H1 (cell line): ENCODE measurements at regions not wholly inside any gene's neighbourhood (a gene's known extent, or its start where the extent isn't known, plus 50 kb on each side); places are given as distances from the start of the nearest gene placed in this dataset.

Experiments
- CTCF ChIA-PET: fragments of 300-600 bp; sonication (Branson Sonifier 250); formaldehyde crosslinking; loops from one replicate; lab custom pipeline; 2021; ENCODE audit not compliant: partially characterized antibody; lab: Charles Lee
- POLR2A ChIA-PET: fragments of 300-600 bp; sonication (Branson Sonifier 250); formaldehyde crosslinking; loops from one replicate; lab custom pipeline; 2021; ENCODE audit warnings: inconsistent platforms; ENCODE audit not compliant: partially characterized antibody; lab: Charles Lee
- DNase-seq, 2 experiments: peaks; one replicate each; pipeline versions ENCODE4 v3.0.0 to v3.0.0-alpha.2; 2010 to 2022; ENCODE audit warnings: low spot score in 2 of 2, low read depth in 1 of 2, mixed read lengths in 1 of 2
- FAIRE-seq: peaks from 2 replicates; lab custom pipeline; 2011; peaks lifted over from hg19 to GRCh38; lab: Jason Lieb, UNC
- H2AFZ ChIP-seq: 2 replicates; pipeline ENCODE4 v1.8.1; 2012; ENCODE audit warnings: low read length, inconsistent platforms
- H2AK5ac ChIP-seq: 2 replicates; pipeline ENCODE4 v1.6.1; 2013; ENCODE audit warnings: low read depth, low read length
- H2BK120ac ChIP-seq: replicated peaks from 2 replicates; pipeline ENCODE3; 2013; ENCODE audit warnings: low read depth, low read length, inconsistent platforms
- H2BK12ac ChIP-seq: 2 replicates; pipeline ENCODE4 v1.6.1; 2013; ENCODE audit warnings: low read depth, low read length
- H2BK15ac ChIP-seq: 2 replicates; pipeline ENCODE4 v1.6.1; 2013; ENCODE audit warnings: low read length
- H2BK20ac ChIP-seq: 2 replicates; pipeline ENCODE4 v1.6.1; 2013; ENCODE audit warnings: low read length
- H2BK5ac ChIP-seq: 2 replicates; pipeline ENCODE4 v1.6.1; 2013; ENCODE audit warnings: low read depth, low read length
- H3K14ac ChIP-seq: 2 replicates; pipeline ENCODE4 v1.6.1; 2013; ENCODE audit warnings: inconsistent platforms; ENCODE audit not compliant: insufficient read length
- H3K18ac ChIP-seq: 2 replicates; pipeline ENCODE4 v1.6.1; 2013; ENCODE audit warnings: low read length; ENCODE audit errors: extremely low read depth
- H3K23ac ChIP-seq: 2 replicates; pipeline ENCODE4 v1.6.1; 2013; ENCODE audit warnings: inconsistent platforms; ENCODE audit not compliant: insufficient read length
- H3K23me2 ChIP-seq: 2 replicates; pipeline ENCODE4 v1.6.1; 2013; ENCODE audit warnings: low read depth, low read length
- H3K27ac ChIP-seq: 2 replicates; pipeline ENCODE4 v1.6.1; 2011; ENCODE audit warnings: low read depth, low read length, inconsistent platforms
- H3K27me3 ChIP-seq, 4 experiments: replicated peaks in 1 of 4; 1 replicate in 1 of 4; 2 replicates in 3 of 4; pipeline versions ENCODE4 v1.6.1 to v1.8.1; 2011 to 2013; ENCODE audit warnings: low read length in 3 of 4, mild to moderate bottlenecking in 3 of 4, inconsistent platforms in 2 of 4, mixed read lengths in 2 of 4, moderate library complexity in 1 of 4; ENCODE audit not compliant: control insufficient read depth in 3 of 4, insufficient read depth in 3 of 4; ENCODE audit errors: extremely low read depth in 1 of 4
- H3K36me3 ChIP-seq, 4 experiments: 2 replicates each; pipeline versions ENCODE4 v1.6.1 to v1.8.1; 2011 to 2013; ENCODE audit warnings: mild to moderate bottlenecking in 4 of 4, low read length in 3 of 4, moderate library complexity in 2 of 4, control low read depth in 1 of 4, inconsistent platforms in 1 of 4; ENCODE audit not compliant: insufficient read depth in 4 of 4, control insufficient read depth in 2 of 4
- H3K4ac ChIP-seq: replicated peaks from 2 replicates; pipeline ENCODE3; 2013; ENCODE audit warnings: low read length, low read depth, mixed read lengths, inconsistent platforms; ENCODE audit not compliant: insufficient read length
- H3K4me1 ChIP-seq, 4 experiments: replicated peaks in 1 of 4; 1 replicate in 1 of 4; 2 replicates in 3 of 4; pipeline versions ENCODE4 v1.6.1 to v1.8.1; 2011 to 2013; ENCODE audit warnings: low read length in 3 of 4, inconsistent platforms in 2 of 4, mixed read lengths in 1 of 4; ENCODE audit not compliant: insufficient read depth in 4 of 4, control insufficient read depth in 3 of 4
- H3K4me2 ChIP-seq, 2 experiments: 2 replicates each; pipeline versions ENCODE4 v1.6.1 to v1.8.1; 2011 to 2013; ENCODE audit warnings: low read depth in 2 of 2, low read length in 2 of 2, control low read depth in 1 of 2, inconsistent platforms in 1 of 2, mild to moderate bottlenecking in 1 of 2; ENCODE audit not compliant: insufficient read depth in 1 of 2
- H3K4me3 ChIP-seq, 4 experiments: fragments of 200-600, 300-600 bp in 1 of 4; sonication (generic), shearing (Covaris generic), sonication (Bioruptor Twin) in 1 of 4; 2 replicates each; pipeline versions ENCODE4 v1.5.1 to v1.8.1; 2011 to 2016; ENCODE audit warnings: low read length in 4 of 4, low read depth in 3 of 4, control low read depth in 2 of 4, inconsistent platforms in 2 of 4, mild to moderate bottlenecking in 2 of 4, mixed read lengths in 1 of 4, moderate library complexity in 1 of 4; ENCODE audit not compliant: insufficient read depth in 2 of 4; ENCODE audit errors: extremely low read depth in 1 of 4
- H3K56ac ChIP-seq: replicated peaks from 2 replicates; pipeline ENCODE3; 2013; ENCODE audit warnings: low read depth, mild to moderate bottlenecking, mixed read lengths, low read length, inconsistent platforms; ENCODE audit not compliant: insufficient read length
- H3K79me1 ChIP-seq: 2 replicates; pipeline ENCODE4 v1.6.1; 2013; ENCODE audit warnings: low read depth, low read length, control low read depth
- H3K79me2 ChIP-seq, 2 experiments: 2 replicates each; pipeline versions ENCODE4 v1.6.1 to v1.8.1; 2012 to 2013; ENCODE audit warnings: low read length in 2 of 2, mild to moderate bottlenecking in 2 of 2, inconsistent platforms in 1 of 2; ENCODE audit not compliant: insufficient read depth in 2 of 2, control insufficient read depth in 1 of 2
- H3K9ac ChIP-seq, 4 experiments: replicated peaks in 1 of 4; 1 replicate in 1 of 4; 2 replicates in 3 of 4; pipeline versions ENCODE4 v1.6.1 to v1.8.1; 2011 to 2013; ENCODE audit warnings: low read depth in 3 of 4, low read length in 3 of 4, control low read depth in 2 of 4, mild to moderate bottlenecking in 2 of 4, moderate library complexity in 2 of 4, inconsistent platforms in 1 of 4; ENCODE audit errors: extremely low read depth in 1 of 4
- H3K9me3 ChIP-seq, 2 experiments: 2 replicates each; pipeline versions ENCODE4 v1.6.1 to v1.8.1; 2012 to 2013; ENCODE audit warnings: mild to moderate bottlenecking in 2 of 2, moderate library complexity in 2 of 2, control low read depth in 1 of 2, inconsistent platforms in 1 of 2, low read depth in 1 of 2, low read length in 1 of 2, mixed read lengths in 1 of 2; ENCODE audit not compliant: insufficient read depth in 2 of 2
- H4K20me1 ChIP-seq, 2 experiments: replicated peaks in 1 of 2; 2 replicates each; pipeline versions ENCODE3 to v1.8.1; 2011 to 2013; ENCODE audit warnings: inconsistent platforms in 2 of 2, low read length in 2 of 2, mild to moderate bottlenecking in 1 of 2; ENCODE audit not compliant: insufficient read depth in 2 of 2, control insufficient read depth in 1 of 2
- H4K5ac ChIP-seq: 2 replicates; pipeline ENCODE4 v1.6.1; 2013; ENCODE audit warnings: low read length, low read depth, mixed read lengths, inconsistent platforms; ENCODE audit not compliant: insufficient read length
- H4K8ac ChIP-seq: 2 replicates; pipeline ENCODE4 v1.8.0; 2013; ENCODE audit warnings: mild to moderate bottlenecking, moderate library complexity, low read length, inconsistent platforms; ENCODE audit not compliant: insufficient read depth; ENCODE audit errors: extremely low read depth
- H4K91ac ChIP-seq: replicated peaks from 2 replicates; pipeline ENCODE3; 2013; ENCODE audit warnings: low read length, mixed read lengths, inconsistent platforms; ENCODE audit not compliant: insufficient read length
- ASH2L ChIP-seq: fragments of 200-600, 300-600 bp; sonication (generic); IDR thresholded peaks from one replicate; pipeline ENCODE4 v1.7.1; 2017; ENCODE audit warnings: low read length
- BRCA1 ChIP-seq: IDR thresholded peaks from 2 replicates; pipeline ENCODE4 v1.6.1; 2012; ENCODE audit warnings: low read depth, low read length, improper control_type of control experiment
- CHD1 ChIP-seq: IDR thresholded peaks from 2 replicates; pipeline ENCODE4 v1.6.1; 2012; ENCODE audit warnings: low read depth, low read length, improper control_type of control experiment
- CTBP2 ChIP-seq: IDR thresholded peaks from 2 replicates; pipeline ENCODE4 v1.7.0; 2011; ENCODE audit warnings: borderline replicate concordance, mild to moderate bottlenecking, moderate library complexity, mixed read lengths, low read length; ENCODE audit not compliant: insufficient read depth, insufficient read length
- KDM4A ChIP-seq: IDR thresholded peaks from one replicate; pipeline ENCODE4 v1.7.1; 2012; ENCODE audit warnings: low read depth, mild to moderate bottlenecking, moderate library complexity, low read length, inconsistent platforms; ENCODE audit not compliant: severe bottlenecking
- NANOG ChIP-seq: IDR thresholded peaks from 2 replicates; pipeline ENCODE4 v1.6.1; 2011; ENCODE audit warnings: low read length, low read depth, mild to moderate bottlenecking, inconsistent platforms; ENCODE audit not compliant: insufficient read depth, poor library complexity, severe bottlenecking
- POLR2A ChIP-seq, 2 experiments: IDR thresholded peaks; 1 replicate in 1 of 2; 2 replicates in 1 of 2; pipeline ENCODE4 v1.6.1; 2011; ENCODE audit warnings: low read depth in 2 of 2, low read length in 2 of 2, mild to moderate bottlenecking in 2 of 2; ENCODE audit errors: control extremely low read depth in 1 of 2
- RAD21 ChIP-seq, 2 experiments: IDR thresholded peaks in 1 of 2; conservative IDR thresholded peaks in 1 of 2; 2 replicates each; pipeline ENCODE4 v1.6.1; 2011; ENCODE audit warnings: low read depth in 2 of 2, low read length in 2 of 2, improper control_type of control experiment in 1 of 2, inconsistent platforms in 1 of 2, mild to moderate bottlenecking in 1 of 2, moderate library complexity in 1 of 2
- RFX5 ChIP-seq: IDR thresholded peaks from 2 replicates; pipeline ENCODE4 v1.6.1; 2011; ENCODE audit warnings: low read depth, low read length, improper control_type of control experiment, borderline replicate concordance
- RNF2 ChIP-seq: fragments of 200-900, 300-1000 bp; sonication (generic); IDR thresholded peaks from 2 replicates; pipeline ENCODE4 v1.7.1; 2016; ENCODE audit warnings: borderline replicate concordance, low read depth, mild to moderate bottlenecking, antibody characterized with exemption, low read length; ENCODE audit not compliant: poor library complexity, severe bottlenecking; ENCODE audit errors: missing control alignments
- SRF ChIP-seq: IDR thresholded peaks from 2 replicates; pipeline ENCODE4 v1.6.1; 2011; ENCODE audit warnings: mild to moderate bottlenecking, low read depth, low read length, moderate library complexity
- TCF12 ChIP-seq: IDR thresholded peaks from 2 replicates; pipeline ENCODE4 v1.6.1; 2011; ENCODE audit warnings: low read depth, mild to moderate bottlenecking, low read length
- WGBS, 2 experiments: shearing (Covaris generic) in 1 of 2; methylation state at CpG; one replicate each; pipeline versions ENCODE4 v1.1.6 to v1.1.7; 2013 to 2015; ENCODE audit warnings: low lambda C conversion rate in 2 of 2, mixed read lengths in 2 of 2, inconsistent platforms in 1 of 2, low coverage in 1 of 2, missing lambda C conversion rate in 1 of 2; ENCODE audit not compliant: insufficient replicate concordance in 2 of 2, insufficient coverage in 1 of 2, insufficient read length in 1 of 2; ENCODE audit errors: extremely low coverage in 1 of 2, missing lambda C conversion rate in 1 of 2; 5-methylcytosine and 5-hydroxymethylcytosine counted together
- TF ChIP-seq, protein P1 (sequence below): IDR thresholded peaks from 2 replicates; pipeline ENCODE4 v1.6.1; 2011; ENCODE audit warnings: low read length, improper control_type of control experiment

DNA sequence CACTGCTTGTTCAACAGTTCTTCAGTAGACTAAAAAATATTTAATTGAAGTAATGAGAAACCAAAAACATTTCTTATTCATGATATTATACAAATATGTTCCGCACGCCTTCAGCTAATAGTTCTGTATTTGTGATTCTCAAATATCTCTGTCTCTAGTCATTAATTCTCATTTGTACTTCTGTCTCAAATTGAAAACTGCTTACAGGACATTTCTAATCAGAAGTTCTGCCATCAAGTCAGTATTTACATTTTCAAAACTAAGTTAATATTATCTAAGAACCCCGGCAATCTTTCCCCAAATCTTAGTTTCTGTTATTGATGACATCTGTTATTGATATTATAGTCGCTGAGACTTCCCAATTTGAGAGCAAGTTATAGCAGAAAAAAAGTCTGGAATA, 78.6 kb upstream of the PGRMC2 start:
- H3K9me3 ChIP-seq = peaks cover 0 to 4% of the 10 kb centered on the region in 2 experiments; a peak in 1 of 4 replicates
- no peak overlapping the region for H3K4ac ChIP-seq
- no peak overlapping the region for H3K9ac ChIP-seq
- DNase-seq = no peak
- peaks cover 0 to 4% (median 1%) of the 10 kb centered on the region in 4 experiments; a peak in 3 of 7 replicates for H3K4me1 ChIP-seq
- no peak overlapping the region for H2BK15ac ChIP-seq
- H3K79me2 ChIP-seq = no peaks in the 10 kb centered on the region
- H3K4me3 ChIP-seq = no peak overlapping the region
- H4K91ac ChIP-seq = no peak overlapping the region
- no peak overlapping the region for H2BK12ac ChIP-seq
- H3K56ac ChIP-seq = no peak overlapping the region
- no peak overlapping the region for H2BK5ac ChIP-seq
- H3K4me2 ChIP-seq = no peak overlapping the region
- H3K23me2 ChIP-seq = no peaks in the 10 kb centered on the region; the same call in 1 of the 2 replicates
- no peak overlapping the region for H4K5ac ChIP-seq
- no peak overlapping the region for H2AK5ac ChIP-seq
- H3K79me1 ChIP-seq = no peaks in the 10 kb centered on the region
- no peak overlapping the region for H2BK20ac ChIP-seq
- FAIRE-seq = no peak
- 91% methylated on average over 4 of the region's 4 CpGs; no CpG with 5 or more reads in 1 of the 2 experiments for WGBS, 2 experiments
- H3K23ac ChIP-seq = no peak overlapping the region
- H2BK120ac ChIP-seq = no peak overlapping the region
- H2AFZ ChIP-seq = no peak overlapping the region
- H3K36me3 ChIP-seq = no peaks in the 10 kb centered on the region
- CTCF ChIA-PET = interaction anchor here (0.6 to 1.0 kb wide), 4 partner anchors 9 to 61 kb away, joined by 3 to 5 read pairs (median 4); no protein-coding TSS in a partner anchor
- no peaks in the 10 kb centered on the region for H3K27me3 ChIP-seq
- POLR2A ChIA-PET = no interaction called here
- H3K18ac ChIP-seq = no peak overlapping the region
- no peak overlapping the region for H4K8ac ChIP-seq
- no peak overlapping the region for H3K14ac ChIP-seq
- H3K27ac ChIP-seq = no peak overlapping the region
- no peaks in the 10 kb centered on the region for H4K20me1 ChIP-seq
- TF ChIP-seq NANOG (no peak), CHD1 (no peak), RAD21 (IDR thresholded peaks at IDR 0.05 in 1 of 2, conservative IDR thresholded peaks at IDR 0.05 in 1 of 2; ENCODE audit: low read depth in 2 of 2, low read length in 2 of 2) (no peak), BRCA1 (no peak), POLR2A (IDR thresholded peaks at IDR 0.05; ENCODE audit: control extremely low read depth in 1 of 2, low read depth in 2 of 2, low read length in 2 of 2) (no peak), KDM4A (no peak), CTBP2 (no peak), TCF12 (no peak), SRF (no peak), RNF2 (no peak), ASH2L (no peak), RFX5 (no peak)
- TF ChIP-seq, protein P1, sequence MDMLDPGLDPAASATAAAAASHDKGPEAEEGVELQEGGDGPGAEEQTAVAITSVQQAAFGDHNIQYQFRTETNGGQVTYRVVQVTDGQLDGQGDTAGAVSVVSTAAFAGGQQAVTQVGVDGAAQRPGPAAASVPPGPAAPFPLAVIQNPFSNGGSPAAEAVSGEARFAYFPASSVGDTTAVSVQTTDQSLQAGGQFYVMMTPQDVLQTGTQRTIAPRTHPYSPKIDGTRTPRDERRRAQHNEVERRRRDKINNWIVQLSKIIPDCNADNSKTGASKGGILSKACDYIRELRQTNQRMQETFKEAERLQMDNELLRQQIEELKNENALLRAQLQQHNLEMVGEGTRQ = no peak
